ENCODE measurements at regions not wholly inside any gene's neighbourhood (a gene's known extent, or its start where the extent isn't known, plus 50 kb on each side); places are given as distances from the start of the nearest gene placed in this dataset.

DNA sequence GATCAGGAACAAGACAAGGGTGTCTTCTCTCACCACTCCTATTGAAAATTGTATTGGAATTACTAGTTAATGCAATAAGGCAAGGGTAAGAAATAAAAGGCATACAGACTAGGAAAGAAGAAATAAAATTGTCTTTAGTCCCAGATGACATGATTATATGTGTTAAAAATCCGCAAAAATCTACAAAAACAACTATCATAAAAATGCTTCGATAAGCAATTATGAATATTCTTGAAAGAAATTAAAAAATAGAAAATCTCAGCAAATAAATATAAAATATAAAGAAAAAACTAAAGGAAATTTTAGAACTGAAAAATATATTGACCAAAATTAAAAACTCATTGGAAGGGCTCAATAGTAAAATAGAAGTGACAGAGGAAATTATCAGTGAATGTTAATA lies 243.3 kb downstream of the ZNF674 start:
- DNase-seq (ENCODE audit: low read depth): no peak

DNA sequence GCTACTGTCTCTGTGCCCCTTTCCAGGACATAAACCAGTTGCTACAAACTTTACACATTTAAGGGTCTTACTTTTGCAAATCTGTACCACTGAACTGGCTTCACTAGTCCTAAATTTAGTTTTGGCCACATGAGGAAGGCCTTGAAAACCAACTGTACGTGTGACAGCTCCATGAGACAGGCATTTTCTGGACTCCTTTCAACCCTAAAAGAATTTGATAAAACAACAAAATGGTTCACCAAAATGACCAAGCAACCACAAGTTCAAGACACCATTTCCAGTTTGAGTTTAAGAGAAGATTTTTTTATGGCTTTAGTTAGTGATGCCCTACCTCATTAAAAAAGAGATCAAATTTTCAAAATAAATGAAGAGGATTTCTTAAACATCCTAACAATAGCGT lies 246.4 kb downstream of the ZNF674 start:
- peak; percentile 77 for DNase-seq (ENCODE audit: low read depth)

DNA sequence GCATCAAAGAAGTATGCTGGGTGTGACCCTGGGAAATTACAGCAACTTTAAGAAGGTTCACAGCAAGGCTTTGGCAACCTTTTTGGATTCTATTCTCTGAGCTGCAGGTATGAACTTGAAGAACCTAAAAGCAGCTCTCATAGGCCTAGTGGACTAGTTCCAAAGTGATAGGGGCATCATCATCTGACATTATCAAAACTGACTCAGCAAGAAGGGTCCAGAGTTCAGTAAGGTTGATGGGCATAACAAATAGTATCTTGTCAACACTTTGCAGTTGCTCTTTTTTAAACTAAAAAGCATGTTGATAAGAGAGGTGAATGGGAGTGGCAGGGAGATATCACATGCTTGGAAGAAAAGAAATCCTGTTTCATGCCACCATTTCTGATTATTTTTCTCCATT lies 249.3 kb downstream of the ZNF674 start:
- no peak for DNase-seq (ENCODE audit: low read depth)

DNA sequence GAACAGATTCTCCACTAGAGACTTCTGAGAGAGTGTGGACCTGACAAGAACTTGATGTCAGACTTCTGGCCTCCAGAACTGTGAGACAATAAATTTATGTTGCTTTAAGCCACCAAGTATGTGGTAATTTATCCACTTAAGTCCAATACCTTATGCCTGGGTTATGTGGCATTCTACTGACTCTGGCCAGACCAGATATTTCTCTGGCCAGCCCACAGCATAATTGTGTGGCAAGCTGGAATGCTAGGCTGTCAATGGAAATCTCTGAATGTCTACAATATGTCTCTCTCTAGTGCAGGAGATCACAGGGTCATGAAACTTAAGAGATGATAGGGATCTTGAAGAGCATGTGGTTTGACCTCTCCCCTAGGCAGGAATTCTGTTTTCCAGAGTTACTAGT lies 251.0 kb downstream of the ZNF674 start:
- peak; percentile 80 for DNase-seq (ENCODE audit: low read depth)

DNA sequence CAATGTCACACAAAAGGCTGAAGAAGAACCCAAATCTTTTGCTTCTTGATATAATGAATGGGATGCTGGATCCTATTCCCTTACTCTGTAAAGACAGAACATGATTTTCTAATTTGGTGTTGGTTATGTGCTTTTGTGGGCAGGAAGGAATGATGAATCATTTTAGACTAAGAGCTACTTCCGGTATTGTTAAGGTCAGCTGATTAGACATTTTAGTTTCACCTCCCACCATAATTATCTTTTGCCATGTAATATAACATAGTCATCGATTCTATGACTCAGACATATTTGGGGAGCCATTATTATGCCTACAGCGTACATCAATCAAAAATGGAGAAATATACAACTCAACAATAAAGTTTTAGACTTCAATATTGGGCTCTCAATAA lies 265.3 kb downstream of the ZNF674 start:
- peak; percentile 55 for DNase-seq (ENCODE audit: low read depth)

DNA sequence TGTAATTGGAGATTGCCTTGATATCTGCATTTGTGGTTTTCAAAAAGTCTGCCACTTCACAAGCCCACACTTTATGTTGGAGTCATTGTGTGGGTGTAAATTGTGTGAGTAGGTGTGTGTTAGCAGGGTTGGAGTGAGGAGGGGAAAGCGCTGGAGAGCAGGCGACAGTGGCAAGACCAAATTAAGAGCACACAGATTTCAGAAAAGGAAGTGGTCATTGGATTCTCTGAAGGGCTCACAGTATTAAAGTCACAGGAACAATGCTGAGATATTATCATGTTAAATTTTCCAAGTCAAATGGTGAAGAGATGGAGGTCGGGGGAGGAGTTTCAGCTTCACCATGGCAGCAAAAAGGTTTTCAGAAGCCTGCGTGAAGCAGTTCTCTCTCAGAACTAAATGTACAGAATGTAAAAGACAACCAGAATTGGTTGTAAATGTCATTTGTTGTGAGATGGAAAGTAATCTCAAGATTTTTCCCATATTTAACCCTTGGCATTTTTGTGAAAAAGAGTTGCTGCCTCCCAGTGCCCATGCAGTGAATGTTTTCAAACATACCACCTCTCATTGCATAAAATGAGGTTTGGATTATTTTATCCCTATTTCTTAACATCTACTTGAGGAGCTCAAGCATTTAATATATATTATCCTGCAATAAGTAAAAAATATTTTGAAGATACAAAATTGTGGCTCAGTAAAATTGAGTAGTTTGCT lies 265.9 kb downstream of the ZNF674 start:
- DNase-seq (ENCODE audit: low read depth): peak; percentile 12

DNA sequence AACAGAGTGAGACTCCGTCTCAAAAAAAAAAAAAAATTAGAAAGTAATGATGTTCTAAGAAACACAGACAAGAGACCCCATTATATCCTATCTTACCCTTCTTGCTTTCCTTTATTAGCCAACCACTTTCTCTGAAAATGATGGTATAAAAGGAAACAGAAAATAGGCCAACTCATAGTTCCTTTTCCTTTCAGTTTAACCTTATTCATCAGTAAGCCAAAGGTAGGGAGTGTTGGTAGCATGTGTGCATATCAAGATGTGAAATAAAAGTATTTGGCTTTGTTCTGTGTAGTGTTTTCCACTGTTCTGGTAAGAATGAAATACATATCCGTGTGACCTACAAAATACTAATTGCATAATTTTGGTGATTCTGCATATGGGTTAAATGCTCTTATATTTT lies 266.6 kb downstream of the ZNF674 start:
- no peak for DNase-seq (ENCODE audit: low read depth)

DNA sequence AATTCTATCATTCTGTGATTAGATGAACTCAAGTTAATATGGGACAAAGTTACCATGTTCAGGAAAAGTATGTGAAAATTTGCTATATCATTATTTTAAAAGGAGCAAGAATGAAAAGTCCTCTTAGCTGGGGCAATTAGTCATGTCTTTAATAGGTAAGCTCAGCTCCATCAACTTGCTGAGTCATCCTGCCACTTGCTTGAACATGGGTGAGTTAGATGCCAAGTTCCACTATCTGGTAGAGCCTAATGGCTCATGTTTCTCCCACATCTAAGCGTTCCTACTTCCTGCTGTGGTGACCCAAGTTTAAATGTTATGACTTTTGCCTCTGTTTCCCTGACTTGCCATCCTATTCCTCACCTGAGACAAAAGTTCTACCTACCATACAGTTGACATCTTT lies 276.8 kb downstream of the ZNF674 start:
- peak; percentile 65 for DNase-seq (ENCODE audit: low read depth)

DNA sequence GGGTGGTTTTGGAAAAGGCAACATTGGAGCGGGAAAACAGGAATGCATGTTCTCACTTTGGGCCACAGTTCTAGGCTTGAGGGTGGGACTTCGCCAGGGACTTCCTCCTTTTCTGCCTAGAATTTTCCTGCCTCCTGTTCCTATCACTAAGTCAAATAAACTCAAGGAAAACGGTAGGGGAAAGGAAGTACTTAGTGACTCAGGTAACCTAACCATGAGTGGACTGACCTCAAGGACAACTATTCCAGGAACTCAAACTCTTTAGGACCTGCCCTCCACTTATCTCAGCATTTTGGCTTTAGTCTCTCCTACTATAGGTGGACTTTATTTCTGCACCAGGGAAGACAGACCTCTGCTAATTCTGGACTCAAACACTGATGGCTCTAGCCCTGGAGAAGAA lies 281.7 kb downstream of the ZNF674 start:
- DNase-seq (ENCODE audit: low read depth): no peak

DNA sequence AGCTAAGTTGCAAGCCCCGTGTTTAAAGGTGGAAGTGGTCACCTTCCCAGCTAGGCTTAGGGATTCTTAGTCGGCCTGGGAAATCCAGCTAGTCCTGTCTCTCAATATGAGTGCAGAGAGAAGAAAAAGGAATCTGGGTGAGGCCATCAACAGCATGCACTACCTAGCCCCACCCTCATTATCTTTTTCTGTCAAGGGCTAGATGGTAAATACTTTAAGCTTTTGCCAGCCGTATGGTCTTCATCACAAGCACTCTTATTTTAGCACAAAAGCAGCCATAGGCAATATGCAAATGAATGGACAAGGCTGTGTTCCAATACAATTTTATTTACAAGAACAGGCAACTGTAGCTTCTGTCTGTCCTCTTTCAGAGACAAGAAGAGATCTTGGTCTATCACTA lies 282.9 kb downstream of the ZNF674 start:
- DNase-seq (ENCODE audit: low read depth): no peak

DNA sequence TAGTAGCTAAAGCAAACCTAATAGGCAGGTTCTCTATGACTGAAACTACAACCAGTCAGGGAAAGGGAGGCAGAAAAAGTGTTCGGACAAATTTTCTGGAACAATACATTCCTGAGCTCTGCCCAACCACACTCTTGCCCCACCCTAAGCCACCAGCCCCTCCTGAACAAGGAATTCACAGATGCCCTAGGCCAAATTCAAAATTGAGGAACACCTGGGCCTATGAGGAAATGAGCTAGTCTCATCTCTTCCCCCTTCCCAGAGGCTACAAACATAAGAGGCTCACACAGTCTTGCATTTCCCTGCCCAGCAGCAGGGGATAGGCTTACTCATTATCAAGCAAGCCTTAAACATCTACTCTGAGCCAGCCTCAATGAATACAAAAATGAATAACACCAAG lies 284.7 kb downstream of the ZNF674 start:
- DNase-seq (ENCODE audit: low read depth): no peak

DNA sequence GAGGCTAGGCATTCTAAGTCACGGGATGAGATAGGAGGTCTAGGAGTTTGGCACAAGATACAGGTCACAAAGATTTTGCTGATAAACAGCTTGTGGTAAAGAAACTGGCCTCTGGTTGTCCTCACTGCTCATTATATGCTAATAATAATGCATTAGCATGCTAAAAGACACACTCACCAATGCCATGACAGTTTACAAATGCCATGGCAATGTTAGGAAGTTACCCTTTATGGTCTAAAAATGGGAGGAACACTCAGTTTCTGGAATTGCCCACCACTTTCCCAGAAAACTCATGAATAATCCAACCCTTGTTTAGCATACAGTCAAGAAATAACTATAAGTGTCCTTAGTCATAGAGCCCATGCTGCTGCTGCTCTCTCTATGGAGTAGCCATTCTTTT lies 286.9 kb downstream of the ZNF674 start:
- peak; percentile 51 for DNase-seq (ENCODE audit: low read depth)

DNA sequence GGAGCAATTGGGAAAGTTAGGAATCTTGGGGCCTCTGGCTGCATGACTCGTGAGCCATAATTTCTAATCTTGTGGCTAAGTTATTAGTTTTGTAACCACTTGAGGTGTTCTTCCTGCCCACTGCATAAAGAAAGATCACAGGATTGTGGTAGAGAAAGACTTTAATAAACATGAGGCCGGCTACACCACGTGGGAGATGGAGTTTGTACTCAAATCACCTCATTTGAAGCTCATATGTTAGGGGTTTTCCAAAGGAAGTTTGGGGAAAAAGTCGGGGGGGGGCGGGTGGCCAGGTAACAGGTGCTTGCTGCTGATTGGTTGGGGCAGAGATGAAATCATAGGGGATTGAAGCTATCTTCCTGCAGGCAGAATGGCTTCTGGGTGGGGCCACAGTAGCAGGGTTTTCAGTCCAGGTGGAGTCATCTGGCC lies 287.8 kb downstream of the ZNF674 start:
- no peak for DNase-seq (ENCODE audit: low read depth)

DNA sequence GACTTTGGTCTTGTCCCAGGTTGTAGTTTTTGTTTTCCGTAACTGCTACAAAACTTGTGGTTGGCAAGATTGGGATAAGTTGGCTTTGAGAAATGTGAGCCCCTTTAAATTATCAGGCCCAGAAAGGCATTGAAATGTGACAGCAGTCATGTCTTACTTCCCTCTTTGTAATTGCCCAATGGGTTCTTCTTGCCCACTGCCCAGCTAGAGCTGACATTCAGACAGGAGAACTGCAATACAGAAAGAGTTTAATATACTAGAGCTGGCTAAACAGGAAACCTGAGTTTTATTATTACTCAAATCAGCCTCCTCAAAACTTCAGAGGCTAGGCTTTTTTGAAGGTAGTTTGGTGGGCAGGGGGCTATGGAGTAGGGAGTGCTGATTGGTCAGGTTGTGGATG lies 288.3 kb downstream of the ZNF674 start:
- DNase-seq (ENCODE audit: low read depth): no peak

DNA sequence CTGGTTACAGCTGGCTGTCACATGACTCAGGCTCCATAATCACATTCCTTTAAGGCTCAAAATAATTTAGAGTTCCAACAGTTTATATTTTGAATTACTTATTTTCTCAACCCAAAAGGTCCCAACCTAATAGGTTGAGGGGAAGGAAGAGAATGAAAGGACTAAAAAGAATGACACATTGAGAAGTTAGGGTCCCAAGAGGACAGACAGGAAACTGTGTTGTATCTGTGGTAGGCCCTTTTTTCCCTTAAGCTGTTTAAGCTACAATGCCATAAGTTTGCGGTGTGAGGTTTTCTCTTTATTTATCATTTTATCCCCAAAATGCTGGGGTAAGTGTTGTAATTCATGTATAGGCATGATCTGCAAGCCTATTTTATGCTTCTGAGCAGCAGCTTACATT lies 290.2 kb downstream of the ZNF674 start:
- DNase-seq (ENCODE audit: low read depth): peak; percentile 50

DNA sequence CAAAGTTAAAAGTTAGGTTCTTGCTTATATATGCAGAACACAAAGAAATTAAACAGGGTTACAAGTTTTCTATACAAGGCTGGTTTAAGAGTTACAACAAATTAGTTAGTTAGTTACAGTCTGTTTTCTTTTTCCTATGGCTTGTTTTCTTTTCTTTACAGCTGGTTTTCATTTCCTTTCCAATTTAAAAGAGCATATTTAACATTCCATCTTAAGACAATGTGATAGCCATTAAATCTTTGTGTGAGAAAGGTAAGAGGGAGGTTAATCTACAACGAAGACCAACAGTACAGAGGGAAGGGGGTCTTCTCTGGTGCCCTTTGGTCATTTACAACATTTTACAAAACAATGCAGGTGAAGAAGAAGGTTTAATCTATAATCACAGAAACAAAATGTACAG lies 290.6 kb downstream of the ZNF674 start:
- DNase-seq (ENCODE audit: low read depth): peak; percentile 46

DNA sequence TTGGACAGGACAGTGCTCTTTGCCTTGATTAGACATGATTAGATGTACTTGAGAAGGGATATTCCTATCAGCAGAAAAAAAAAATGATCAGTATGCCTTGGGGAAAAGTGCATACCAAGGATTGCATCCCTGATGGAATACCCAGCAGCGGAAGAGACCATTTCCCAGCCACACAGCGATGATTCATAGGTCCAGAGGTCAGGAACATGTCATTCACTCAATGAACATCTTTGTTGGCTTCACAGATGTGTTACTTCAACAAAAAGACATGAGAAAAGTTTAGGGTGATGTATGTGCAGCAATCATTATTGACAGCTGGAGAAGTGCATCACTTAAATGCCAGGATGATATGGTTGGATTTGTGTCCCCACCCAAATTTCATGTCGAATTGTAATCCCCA lies 293.5 kb downstream of the ZNF674 start:
- peak; percentile 85 for DNase-seq (ENCODE audit: low read depth)

DNA sequence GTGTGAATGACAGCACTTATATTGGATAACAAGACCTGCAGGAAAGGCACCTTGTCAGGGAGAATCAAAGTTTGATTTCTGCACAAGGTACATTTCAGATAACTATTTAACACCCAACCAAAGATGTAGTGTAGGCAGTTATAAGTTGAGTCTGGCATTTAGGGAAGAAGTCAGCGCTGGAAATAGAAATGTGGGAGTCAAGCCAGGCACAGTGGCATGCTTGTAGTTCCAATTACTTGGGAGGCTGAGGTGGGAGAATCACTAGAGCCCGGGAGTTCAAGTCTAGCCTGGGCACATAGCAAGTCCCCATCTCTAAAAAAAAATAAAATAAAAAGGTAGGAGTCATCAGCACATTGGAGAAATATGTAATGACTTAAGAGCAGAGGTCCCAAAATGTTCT lies 295.1 kb downstream of the ZNF674 start:
- DNase-seq (ENCODE audit: low read depth): no peak

DNA sequence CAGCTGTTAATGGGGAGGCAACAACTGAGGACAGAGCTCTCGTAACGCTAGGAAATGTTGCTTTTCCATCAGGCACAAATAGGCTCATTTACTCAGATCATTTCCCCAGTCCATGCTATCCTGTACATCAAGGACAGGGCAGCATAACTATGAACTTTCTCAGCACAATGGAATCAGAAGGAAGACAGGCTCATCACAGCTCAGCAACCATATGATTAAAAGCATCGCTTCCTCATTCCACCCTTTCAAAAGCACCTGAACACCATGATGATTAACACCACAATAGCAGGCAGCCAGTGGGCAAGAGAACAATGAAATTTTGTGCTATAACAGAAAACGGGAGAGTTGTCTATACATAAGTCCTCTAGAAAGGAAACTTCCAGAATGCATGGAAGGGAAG lies 297.8 kb downstream of the ZNF674 start:
- DNase-seq (ENCODE audit: low read depth): no peak

DNA sequence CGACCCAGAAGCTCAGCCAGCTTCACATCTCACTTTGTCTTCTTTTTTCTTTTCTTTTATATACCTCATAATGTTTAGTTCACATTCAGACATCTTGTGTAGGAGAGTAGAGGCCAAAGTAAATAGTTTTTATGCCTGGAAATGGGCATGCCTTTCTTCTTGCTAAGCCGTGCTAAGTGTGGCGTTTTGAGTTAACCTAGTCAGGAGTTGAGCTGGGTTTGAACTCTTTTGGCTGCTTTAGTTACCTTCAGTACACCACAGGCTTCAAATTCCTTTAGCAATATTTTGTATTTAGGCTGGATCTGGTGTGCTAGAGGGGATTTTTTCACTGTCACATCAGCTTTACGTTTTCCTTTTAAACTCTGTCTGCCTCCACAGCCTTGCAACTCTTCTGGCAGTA lies 300.8 kb downstream of the ZNF674 start:
- DNase-seq (ENCODE audit: low read depth): peak; percentile 42

DNA sequence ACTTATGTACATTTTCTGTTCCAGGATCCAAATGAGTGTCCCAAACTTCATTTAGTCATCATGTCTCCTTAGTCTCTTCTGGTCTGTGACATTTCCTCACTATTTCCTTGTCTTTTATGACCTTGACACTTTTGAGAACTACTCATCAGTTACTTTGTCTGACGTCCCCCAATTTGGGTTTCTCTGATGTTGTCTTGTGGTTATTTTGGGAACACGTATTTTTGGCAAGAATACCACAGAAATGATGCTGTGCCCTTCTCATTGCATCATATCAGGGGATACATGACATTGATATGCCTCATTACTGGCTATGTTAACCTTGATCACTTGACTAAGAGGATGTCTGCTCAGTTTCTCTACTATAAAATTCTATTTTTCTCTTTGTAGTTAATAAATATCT lies 308.8 kb downstream of the ZNF674 start:
- DNase-seq (ENCODE audit: low read depth): no peak

DNA sequence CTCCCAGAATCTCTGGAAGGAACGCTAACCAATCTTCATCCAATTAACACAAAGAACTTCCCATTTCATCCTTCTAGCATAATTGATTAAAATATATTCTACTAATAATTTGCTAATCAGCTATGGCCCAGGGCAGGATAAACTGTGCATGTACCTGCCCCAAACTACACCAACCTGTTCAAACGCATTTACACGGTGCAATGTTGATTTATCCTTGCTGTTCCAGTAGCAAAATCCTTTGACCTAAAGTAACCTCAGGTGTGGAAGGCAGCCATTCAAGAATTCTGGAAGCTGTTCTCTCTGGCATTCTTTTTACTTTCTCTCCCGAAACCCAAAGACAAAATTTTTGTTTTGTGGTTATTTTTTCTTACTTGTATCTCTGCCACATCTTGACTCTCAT lies 309.4 kb downstream of the ZNF674 start:
- no peak for DNase-seq (ENCODE audit: low read depth)

DNA sequence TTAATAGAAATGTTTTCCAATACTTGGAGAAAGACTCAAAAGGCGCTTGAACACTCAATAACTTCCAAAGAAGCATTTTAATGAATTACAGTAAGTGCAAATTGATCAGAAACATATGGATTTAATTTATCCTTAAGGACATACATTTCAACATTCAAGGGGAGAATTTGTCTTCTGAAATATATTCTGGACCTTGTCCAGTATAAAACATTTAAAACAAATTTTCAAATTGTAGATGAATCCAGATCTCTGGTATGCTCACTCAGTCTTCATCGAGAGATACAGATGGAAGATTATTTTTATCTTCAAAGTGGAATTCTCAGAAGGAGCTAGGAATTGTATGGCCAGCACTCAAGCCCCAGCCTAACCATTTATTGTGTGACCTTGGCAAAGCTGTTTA lies 310.4 kb downstream of the ZNF674 start:
- no peak for DNase-seq (ENCODE audit: low read depth)

DNA sequence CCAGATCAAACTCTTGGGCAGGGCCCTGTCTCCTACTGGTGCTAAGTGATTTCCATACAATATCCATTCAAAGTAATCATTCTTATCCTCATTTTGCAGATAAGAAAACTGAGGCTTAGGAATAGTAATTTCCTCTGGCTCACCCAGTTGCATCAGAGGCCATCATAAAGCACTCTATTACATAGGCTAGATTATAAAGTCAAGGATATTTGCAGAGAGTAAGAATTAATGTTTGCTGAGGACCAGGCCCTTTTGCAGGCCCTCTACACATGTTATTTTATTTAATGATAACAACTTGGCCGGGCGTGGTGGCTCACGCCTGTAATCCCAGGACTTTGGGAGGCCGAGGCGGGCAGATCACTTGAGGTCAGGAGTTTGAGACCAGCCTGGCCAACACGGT lies 316.8 kb downstream of the ZNF674 start:
- DNase-seq (ENCODE audit: low read depth): no peak

DNA sequence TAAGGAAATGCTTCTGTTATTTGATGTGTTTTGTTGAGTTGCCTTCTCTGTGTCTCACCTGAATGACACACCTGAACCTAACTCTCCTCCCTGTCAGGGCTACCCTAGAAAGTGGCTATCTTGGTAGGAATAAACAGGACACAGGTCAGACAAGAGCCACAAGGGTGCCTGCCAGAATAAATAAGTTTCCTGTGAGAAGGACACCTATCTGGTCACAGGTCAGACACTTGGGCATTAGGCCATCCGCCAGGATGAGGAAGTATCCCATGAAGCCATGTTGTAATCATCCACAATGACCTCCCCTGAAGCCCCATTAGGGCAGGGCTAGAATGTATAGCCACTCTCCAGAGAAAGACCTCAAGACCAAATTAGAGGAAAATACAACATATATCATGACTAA lies 318.8 kb downstream of the ZNF674 start:
- no peak for DNase-seq (ENCODE audit: low read depth)

Measured in EH (cell line).